Astrocyte (in vitro differentiated cells and primary cell): ENCODE measurements at regions not wholly inside any gene's neighbourhood (a gene's known extent, or its start where the extent isn't known, plus 50 kb on each side); places are given as distances from the start of the nearest gene placed in this dataset.
"Not testable (repeated sequence)": the region's sequence is repeated elsewhere in the genome, so short reads cannot be mapped to it uniquely, and the experiment has no call there.

Experiments used
- DNase-seq: peaks from one replicate; pipeline ENCODE4 v3.0.0-alpha.2; 2010; ENCODE audit warnings: low read depth
- FAIRE-seq: peaks from 2 replicates; lab custom pipeline; 2011; peaks lifted over from hg19 to GRCh38; lab: Jason Lieb, UNC
- H2AFZ ChIP-seq: 2 replicates; pipeline ENCODE4 v1.6.0; 2012; ENCODE audit warnings: low read depth, low read length, inconsistent platforms
- H3K27ac ChIP-seq: 2 replicates; pipeline ENCODE4 v1.5.1; 2011; ENCODE audit warnings: low read depth, low read length, inconsistent platforms
- H3K27me3 ChIP-seq: 2 replicates; pipeline ENCODE4 v1.6.0; 2011; ENCODE audit warnings: low read length, inconsistent platforms; ENCODE audit not compliant: insufficient read depth
- H3K36me3 ChIP-seq: 2 replicates; pipeline ENCODE4 v1.5.1; 2011; ENCODE audit warnings: low read length, inconsistent platforms; ENCODE audit not compliant: insufficient read depth
- H3K4me1 ChIP-seq: 2 replicates; pipeline ENCODE4 v1.5.1; 2011; ENCODE audit warnings: low read length, inconsistent platforms; ENCODE audit not compliant: insufficient read depth
- H3K4me2 ChIP-seq: 2 replicates; pipeline ENCODE4 v1.6.0; 2012; ENCODE audit warnings: low read length, inconsistent platforms
- H3K4me3 ChIP-seq: 2 replicates; pipeline ENCODE4 v1.5.1; 2011; ENCODE audit warnings: low read depth, mild to moderate bottlenecking, low read length, inconsistent platforms; ENCODE audit not compliant: insufficient read depth
- H3K79me2 ChIP-seq: 2 replicates; pipeline ENCODE4 v1.6.0; 2012; ENCODE audit warnings: mild to moderate bottlenecking, low read length, inconsistent platforms; ENCODE audit not compliant: insufficient read depth
- H3K9ac ChIP-seq: 2 replicates; pipeline ENCODE4 v1.6.0; 2012; ENCODE audit warnings: mild to moderate bottlenecking, low read length, inconsistent platforms
- H3K9me3 ChIP-seq: 2 replicates; pipeline ENCODE4 v1.5.1; 2012; ENCODE audit warnings: low read depth, mild to moderate bottlenecking, low read length, inconsistent platforms; ENCODE audit not compliant: insufficient read depth
- H4K20me1 ChIP-seq: 2 replicates; pipeline ENCODE4 v1.6.0; 2012; ENCODE audit warnings: low read length, inconsistent platforms; ENCODE audit not compliant: insufficient read depth
- H3K27ac Mint-ChIP-seq: one replicate; pipeline ENCODE4 v1.8.0; 2021; ENCODE audit warnings: mild to moderate bottlenecking, mixed read lengths; ENCODE audit not compliant: unreplicated experiment
- H3K27me3 Mint-ChIP-seq: one replicate; pipeline ENCODE4 v1.8.0; 2021; ENCODE audit warnings: low read depth, mixed read lengths; ENCODE audit not compliant: unreplicated experiment
- H3K36me3 Mint-ChIP-seq: one replicate; pipeline ENCODE4 v1.8.0; 2021; ENCODE audit warnings: low read depth, mixed read lengths; ENCODE audit not compliant: unreplicated experiment
- H3K4me1 Mint-ChIP-seq: one replicate; pipeline ENCODE4 v1.8.0; 2021; ENCODE audit warnings: low read depth, mixed read lengths; ENCODE audit not compliant: unreplicated experiment
- H3K4me3 Mint-ChIP-seq: one replicate; pipeline ENCODE4 v1.8.0; 2021; ENCODE audit warnings: mild to moderate bottlenecking, moderate library complexity, mixed read lengths; ENCODE audit not compliant: unreplicated experiment
- H3K9me3 Mint-ChIP-seq: one replicate; pipeline ENCODE4 v1.8.0; 2021; ENCODE audit warnings: mild to moderate bottlenecking, mixed read lengths; ENCODE audit not compliant: unreplicated experiment
- EZH2 ChIP-seq: IDR thresholded peaks from 2 replicates; pipeline ENCODE4 v1.6.1; 2012; ENCODE audit warnings: mild to moderate bottlenecking, low read length, inconsistent platforms; ENCODE audit not compliant: insufficient read depth
- TF ChIP-seq, protein P1 (sequence below): IDR thresholded peaks from 2 replicates; pipeline ENCODE4 v1.5.1; 2011; ENCODE audit warnings: low read depth, mild to moderate bottlenecking, inconsistent platforms, low read length, moderate library complexity; ENCODE audit not compliant: insufficient read depth

GRCh38 chr6:159398633-159399032 is 229.4 kb downstream of the FNDC1 start:
- Mint-ChIP-seq H3K4me3 (no peak overlapping the region), H3K36me3 (no peaks in the 10 kb centered on the region), H3K27ac (no peak overlapping the region), H3K27me3 (peaks cover 12% of the 10 kb centered on the region), H3K4me1 (peaks cover 6% of the 10 kb centered on the region), H3K9me3 (peaks cover 2% of the 10 kb centered on the region)
- H3K27ac ChIP-seq = no peak overlapping the region
- H2AFZ ChIP-seq = no peak overlapping the region
- no peaks in the 10 kb centered on the region for H3K9me3 ChIP-seq
- no peak overlapping the region for H3K4me3 ChIP-seq
- FAIRE-seq (no peak), DNase-seq (no peak)
- no peaks in the 10 kb centered on the region for H4K20me1 ChIP-seq
- no peaks in the 10 kb centered on the region for H3K36me3 ChIP-seq
- TF ChIP-seq EZH2 = no peak
- TF ChIP-seq, protein P1, sequence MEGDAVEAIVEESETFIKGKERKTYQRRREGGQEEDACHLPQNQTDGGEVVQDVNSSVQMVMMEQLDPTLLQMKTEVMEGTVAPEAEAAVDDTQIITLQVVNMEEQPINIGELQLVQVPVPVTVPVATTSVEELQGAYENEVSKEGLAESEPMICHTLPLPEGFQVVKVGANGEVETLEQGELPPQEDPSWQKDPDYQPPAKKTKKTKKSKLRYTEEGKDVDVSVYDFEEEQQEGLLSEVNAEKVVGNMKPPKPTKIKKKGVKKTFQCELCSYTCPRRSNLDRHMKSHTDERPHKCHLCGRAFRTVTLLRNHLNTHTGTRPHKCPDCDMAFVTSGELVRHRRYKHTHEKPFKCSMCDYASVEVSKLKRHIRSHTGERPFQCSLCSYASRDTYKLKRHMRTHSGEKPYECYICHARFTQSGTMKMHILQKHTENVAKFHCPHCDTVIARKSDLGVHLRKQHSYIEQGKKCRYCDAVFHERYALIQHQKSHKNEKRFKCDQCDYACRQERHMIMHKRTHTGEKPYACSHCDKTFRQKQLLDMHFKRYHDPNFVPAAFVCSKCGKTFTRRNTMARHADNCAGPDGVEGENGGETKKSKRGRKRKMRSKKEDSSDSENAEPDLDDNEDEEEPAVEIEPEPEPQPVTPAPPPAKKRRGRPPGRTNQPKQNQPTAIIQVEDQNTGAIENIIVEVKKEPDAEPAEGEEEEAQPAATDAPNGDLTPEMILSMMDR = no peak
- no peaks in the 10 kb centered on the region for H3K27me3 ChIP-seq
- H3K9ac ChIP-seq = no peak overlapping the region
- no peak overlapping the region for H3K4me2 ChIP-seq
- H3K79me2 ChIP-seq = no peaks in the 10 kb centered on the region
- no peaks in the 10 kb centered on the region for H3K4me1 ChIP-seq

DNA sequence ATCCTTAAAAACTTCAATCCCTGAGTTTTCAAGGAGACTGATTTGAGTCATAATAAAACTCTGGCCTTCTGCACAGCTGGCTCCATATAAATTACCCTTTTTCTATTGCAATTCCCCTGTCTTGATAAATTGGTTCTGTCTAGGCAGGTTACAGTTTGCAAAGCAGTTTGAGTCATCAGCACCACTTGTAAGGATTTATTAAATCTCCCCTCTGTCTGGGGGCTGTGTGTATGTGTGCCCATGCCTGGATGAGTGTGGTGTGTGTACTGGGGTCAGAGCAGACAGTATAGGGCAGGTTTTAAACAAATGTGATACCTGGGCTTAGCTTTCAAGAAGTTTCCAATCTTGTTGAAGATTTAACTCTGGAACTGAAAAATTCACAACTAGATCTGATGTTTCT is 228.6 kb downstream of the FNDC1 start:
- Histone ChIP-seq H3K4me2 (no peak overlapping the region), H4K20me1 (no peaks in the 10 kb centered on the region), H3K36me3 (no peaks in the 10 kb centered on the region), H2AFZ (no peak overlapping the region), H3K79me2 (no peaks in the 10 kb centered on the region), H3K4me1 (no peaks in the 10 kb centered on the region), H3K4me3 (no peak overlapping the region), H3K27ac (no peak overlapping the region), H3K9ac (no peak overlapping the region), H3K27me3 (no peaks in the 10 kb centered on the region), H3K9me3 (no peaks in the 10 kb centered on the region)
- H3K4me3 Mint-ChIP-seq = no peak overlapping the region
- H3K4me1 Mint-ChIP-seq = peaks cover 6% of the 10 kb centered on the region
- H3K9me3 Mint-ChIP-seq = peaks cover 4% of the 10 kb centered on the region
- peaks cover 12% of the 10 kb centered on the region for H3K27me3 Mint-ChIP-seq
- H3K27ac Mint-ChIP-seq = no peak overlapping the region
- TF ChIP-seq, protein P1 = no peak
- no peak for TF ChIP-seq EZH2
- DNase-seq (peak; percentile 5), FAIRE-seq (no peak)
- H3K36me3 Mint-ChIP-seq = no peaks in the 10 kb centered on the region

DNA sequence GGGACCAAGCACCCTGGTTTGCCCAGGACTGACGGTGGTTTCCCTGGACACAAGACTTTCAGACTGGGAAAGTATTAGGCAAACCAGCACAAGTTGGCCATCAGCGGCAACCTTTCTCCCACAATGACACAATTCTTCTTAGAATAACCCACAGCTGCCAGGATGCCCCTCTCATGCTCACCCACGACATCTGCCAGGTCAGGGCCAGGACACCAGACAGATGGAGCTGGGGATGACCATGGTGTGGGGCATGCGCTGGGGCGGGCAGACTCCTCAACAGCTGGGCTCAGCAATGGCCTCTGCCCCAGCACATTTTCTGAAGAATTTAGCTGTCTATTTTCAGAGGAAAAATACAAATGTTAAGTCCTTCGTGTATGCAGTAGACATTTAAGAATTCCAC is 226.4 kb downstream of the FNDC1 start:
- H3K4me2 ChIP-seq = no peak overlapping the region
- no peak overlapping the region for H3K27ac ChIP-seq
- Mint-ChIP-seq H3K27ac (no peak overlapping the region), H3K4me1 (peaks cover 6% of the 10 kb centered on the region), H3K36me3 (no peaks in the 10 kb centered on the region), H3K9me3 (peaks cover 4% of the 10 kb centered on the region), H3K27me3 (peaks cover 16% of the 10 kb centered on the region), H3K4me3 (no peak overlapping the region)
- H3K4me3 ChIP-seq = no peak overlapping the region
- no peaks in the 10 kb centered on the region for H3K79me2 ChIP-seq
- no peak overlapping the region for H3K9ac ChIP-seq
- no peaks in the 10 kb centered on the region for H3K36me3 ChIP-seq
- H3K4me1 ChIP-seq = no peaks in the 10 kb centered on the region
- no peak overlapping the region for H2AFZ ChIP-seq
- no peaks in the 10 kb centered on the region for H3K9me3 ChIP-seq
- no peaks in the 10 kb centered on the region for H4K20me1 ChIP-seq
- no peak for FAIRE-seq
- DNase-seq = no peak
- no peaks in the 10 kb centered on the region for H3K27me3 ChIP-seq
- no peak for TF ChIP-seq EZH2
- TF ChIP-seq, protein P1 = no peak

DNA sequence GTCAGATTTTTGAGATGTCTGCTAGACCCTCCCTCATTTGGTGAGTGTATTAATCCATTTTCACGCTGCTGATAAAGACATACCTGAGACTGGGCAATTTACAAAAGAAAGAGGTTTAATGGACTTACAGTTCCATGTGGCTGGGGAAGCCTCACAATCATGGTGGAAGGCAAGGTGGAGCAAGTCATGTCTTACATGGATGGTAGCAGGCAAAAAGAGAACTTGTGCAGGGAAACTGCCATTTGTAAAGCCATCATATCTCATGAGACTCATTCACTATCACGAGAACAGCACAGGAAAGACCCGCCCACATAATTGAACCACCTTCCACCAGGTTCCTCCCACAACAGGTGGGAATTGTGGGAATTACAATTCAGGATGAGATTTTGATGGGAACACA is 223.5 kb downstream of the FNDC1 start:
- H3K4me3 Mint-ChIP-seq, H3K9me3 Mint-ChIP-seq, H3K27ac ChIP-seq, H3K4me2 ChIP-seq, H3K4me3 ChIP-seq, H3K4me1 ChIP-seq, FAIRE-seq, H3K79me2 ChIP-seq, H4K20me1 ChIP-seq, H3K27ac Mint-ChIP-seq, DNase-seq, H3K9me3 ChIP-seq, H3K27me3 ChIP-seq, H3K9ac ChIP-seq, H2AFZ ChIP-seq, H3K36me3 ChIP-seq, H3K36me3 Mint-ChIP-seq, H3K4me1 Mint-ChIP-seq: not testable (repeated sequence)
- H3K27me3 Mint-ChIP-seq = peaks cover 17% of the 10 kb centered on the region
